ENCODE measurements at regions not wholly inside any gene's neighbourhood (a gene's known extent, or its start where the extent isn't known, plus 50 kb on each side); places are given as distances from the start of the nearest gene placed in this dataset.

DNA sequence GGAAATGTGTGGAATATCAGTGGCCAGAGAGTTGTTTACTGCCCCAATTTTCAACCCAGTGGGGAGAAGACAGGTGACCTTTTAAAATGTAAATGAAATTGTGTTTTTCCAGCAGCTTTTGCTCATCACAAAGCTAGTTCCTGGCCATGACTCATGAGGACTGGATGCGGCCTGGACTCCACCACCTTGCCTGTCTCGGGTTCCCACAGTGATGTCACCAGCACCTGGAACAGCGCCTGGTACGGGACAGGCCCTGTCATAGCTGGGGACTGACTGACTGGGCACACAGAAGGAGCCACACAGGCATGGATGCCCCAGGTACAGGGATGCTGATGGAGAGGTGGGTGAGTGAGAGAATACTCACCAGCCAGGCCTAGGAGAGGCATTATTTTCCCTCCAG is 277.1 kb downstream of the AJAP1 start:
- TF ChIP-seq, protein P1, sequence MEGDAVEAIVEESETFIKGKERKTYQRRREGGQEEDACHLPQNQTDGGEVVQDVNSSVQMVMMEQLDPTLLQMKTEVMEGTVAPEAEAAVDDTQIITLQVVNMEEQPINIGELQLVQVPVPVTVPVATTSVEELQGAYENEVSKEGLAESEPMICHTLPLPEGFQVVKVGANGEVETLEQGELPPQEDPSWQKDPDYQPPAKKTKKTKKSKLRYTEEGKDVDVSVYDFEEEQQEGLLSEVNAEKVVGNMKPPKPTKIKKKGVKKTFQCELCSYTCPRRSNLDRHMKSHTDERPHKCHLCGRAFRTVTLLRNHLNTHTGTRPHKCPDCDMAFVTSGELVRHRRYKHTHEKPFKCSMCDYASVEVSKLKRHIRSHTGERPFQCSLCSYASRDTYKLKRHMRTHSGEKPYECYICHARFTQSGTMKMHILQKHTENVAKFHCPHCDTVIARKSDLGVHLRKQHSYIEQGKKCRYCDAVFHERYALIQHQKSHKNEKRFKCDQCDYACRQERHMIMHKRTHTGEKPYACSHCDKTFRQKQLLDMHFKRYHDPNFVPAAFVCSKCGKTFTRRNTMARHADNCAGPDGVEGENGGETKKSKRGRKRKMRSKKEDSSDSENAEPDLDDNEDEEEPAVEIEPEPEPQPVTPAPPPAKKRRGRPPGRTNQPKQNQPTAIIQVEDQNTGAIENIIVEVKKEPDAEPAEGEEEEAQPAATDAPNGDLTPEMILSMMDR (IDR thresholded peaks at IDR 0.05 in 4 of 5, conservative IDR thresholded peaks at IDR 0.05 in 1 of 5), result no peak
- TF ChIP-seq POLR2A (IDR thresholded peaks at IDR 0.05), result no peak

All from gastrocnemius medialis (tissue), 4 donors.